ENCODE measurements at regions not wholly inside any gene's neighbourhood (a gene's known extent, or its start where the extent isn't known, plus 50 kb on each side); places are given as distances from the start of the nearest gene placed in this dataset.

DNA sequence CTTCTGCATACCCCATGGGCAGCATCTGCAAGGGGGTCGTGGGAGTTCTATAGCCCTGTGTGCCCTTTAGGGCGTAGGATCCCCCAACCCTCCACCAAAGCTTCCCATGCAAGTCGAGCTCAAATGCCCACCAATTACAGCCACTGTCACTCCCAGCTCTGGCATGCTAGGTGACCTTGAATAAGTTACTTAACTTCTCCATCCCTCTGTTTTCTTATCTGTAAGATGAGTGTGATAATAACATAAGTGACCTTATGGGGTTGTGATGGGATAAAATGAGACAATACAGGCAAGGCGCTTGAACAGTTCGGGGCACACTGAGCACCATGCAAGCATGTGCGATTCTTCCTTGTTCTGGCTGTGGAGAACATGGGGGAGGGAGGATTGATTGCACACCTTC is 74.8 kb upstream of the POMGNT2 start:
- DNase-seq = no peak

DNA sequence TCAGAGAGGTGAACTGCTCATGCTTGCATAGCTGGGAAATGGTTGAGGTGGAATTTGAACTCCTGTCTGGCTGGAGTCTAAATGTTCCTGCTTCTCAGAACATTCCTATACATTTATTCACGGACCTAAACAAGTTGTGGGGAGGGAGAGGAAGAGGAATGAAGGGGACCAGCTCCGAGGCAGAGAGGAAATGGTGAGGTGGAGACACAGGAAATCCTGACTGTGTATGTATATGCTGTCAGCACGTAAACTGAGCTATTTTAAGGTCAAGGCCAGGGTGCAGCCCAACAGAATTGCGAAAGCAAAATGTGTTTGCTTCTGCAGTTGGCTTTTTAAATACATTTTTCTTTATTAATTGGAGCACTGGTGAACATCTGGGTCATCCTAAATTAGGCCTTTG is 74.1 kb upstream of the POMGNT2 start:
- DNase-seq = no peak

DNA sequence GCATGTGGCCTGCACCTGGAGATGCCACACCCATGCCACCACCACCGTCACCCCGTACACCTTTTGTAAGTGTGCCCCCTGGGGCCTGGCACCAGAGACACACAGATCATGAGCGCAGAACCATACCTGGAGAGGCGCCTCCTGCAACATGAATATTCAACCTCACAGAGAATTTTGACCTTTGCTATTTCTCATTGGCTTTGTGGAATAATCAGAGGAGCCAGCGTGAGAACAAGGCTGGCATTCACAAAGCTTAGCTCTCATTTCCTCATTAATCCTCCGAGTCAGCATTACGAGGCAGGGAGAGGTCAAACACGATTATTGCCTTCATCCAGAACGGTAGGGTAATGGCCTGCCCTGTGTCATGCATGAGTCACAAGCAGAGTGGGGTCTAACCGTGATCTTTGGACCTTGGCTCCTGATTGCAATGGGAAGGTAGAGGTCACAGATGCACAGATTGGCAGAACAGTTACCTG is 73.0 kb upstream of the POMGNT2 start:
- DNase-seq = no peak

DNA sequence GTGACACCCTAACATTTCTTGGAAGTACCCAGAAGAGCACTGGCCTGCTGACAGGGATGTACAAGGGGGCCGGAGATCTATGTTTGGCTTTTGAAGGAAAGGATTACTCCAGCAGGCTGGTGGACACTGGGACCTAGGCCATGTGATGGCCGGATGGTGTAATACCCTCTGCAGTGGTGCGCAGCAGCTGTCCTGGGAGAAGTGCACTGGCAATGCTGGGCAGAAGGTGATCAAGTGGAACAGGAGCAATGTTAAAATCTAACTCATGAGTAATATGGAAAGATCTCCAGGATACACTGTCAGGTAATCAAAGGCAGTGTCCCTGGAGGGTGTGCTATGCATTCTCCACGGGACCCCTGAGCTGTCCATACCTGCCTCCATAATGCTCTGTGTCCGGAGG is 71.2 kb upstream of the POMGNT2 start:
- no peak for DNase-seq

DNA sequence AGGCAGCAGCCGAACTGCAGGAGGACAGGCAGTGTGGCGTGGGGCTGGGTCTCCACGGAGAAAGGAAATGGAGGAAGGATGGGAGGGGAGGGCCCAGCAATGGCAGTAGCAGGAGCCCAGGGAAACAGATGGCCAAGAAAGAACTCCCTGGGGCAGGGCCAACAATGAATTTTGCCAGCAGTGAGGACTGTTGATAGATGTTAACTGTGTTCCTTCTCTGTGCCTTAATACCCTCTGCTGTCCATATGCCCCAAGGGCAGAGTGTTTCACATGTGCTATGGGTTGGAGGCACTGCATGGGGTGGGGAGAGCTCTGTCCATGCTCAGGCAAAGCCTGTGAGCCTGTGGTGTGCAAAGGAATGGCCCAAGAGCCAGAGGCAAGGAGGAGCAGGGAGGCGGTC is 70.8 kb upstream of the POMGNT2 start:
- DNase-seq = no peak

DNA sequence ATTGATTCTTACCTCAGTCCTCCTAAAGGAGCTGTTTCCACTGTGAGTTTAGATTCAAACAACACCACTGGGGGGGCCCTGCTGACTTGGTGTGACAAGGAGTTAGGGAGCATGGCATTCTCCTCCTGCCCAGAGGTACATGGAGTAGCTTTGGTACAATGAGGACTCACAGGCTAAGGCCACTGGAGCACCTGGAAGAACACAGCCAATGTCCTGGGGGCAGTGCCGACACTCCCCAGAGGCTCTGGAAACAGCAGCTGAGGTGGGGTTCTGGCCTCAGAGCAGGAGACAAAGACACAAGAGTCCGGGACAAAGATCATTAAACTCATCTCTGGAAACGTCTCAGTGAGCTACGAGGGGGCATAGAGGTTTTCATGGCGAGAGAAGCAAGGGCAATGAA is 69.7 kb upstream of the POMGNT2 start:
- no peak for DNase-seq

DNA sequence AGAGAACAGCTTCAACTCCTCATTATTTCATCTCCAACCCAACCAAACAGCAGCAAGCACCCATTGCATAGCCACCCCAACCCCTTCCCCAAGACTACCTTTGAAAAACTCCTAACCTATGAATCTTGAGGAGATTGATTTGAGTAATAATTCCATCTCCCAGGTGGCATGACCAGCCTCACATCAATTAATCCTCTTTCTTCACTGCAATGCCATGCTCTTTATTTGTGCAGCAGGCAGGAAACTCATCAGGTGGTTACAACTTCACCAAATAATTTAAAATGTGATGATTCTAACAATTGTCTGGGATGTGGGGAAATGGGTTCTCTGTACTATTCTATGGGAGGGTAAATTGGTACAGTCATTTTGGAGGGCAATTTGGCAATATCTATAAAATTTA is 68.1 kb upstream of the POMGNT2 start:
- DNase-seq = no peak

DNA sequence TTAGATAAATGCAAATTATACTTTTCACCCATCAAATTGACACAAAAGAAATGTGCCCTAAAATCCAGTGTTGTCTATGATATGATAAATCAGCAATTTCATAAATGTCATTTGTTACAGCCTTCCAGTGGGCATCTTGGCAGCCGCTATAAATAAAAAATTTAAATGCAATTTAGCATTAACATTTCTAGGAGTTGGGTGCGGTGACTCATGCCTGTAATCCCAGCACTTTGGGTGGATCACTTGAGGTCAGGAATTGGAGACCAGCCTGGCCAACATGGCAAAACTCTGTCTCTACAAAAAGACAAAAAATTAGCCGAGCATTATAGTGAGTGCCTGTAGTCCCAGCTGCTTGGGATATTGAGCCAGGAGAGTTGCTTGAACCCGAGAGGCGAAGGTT is 65.9 kb upstream of the POMGNT2 start:
- no peak for DNase-seq

DNA sequence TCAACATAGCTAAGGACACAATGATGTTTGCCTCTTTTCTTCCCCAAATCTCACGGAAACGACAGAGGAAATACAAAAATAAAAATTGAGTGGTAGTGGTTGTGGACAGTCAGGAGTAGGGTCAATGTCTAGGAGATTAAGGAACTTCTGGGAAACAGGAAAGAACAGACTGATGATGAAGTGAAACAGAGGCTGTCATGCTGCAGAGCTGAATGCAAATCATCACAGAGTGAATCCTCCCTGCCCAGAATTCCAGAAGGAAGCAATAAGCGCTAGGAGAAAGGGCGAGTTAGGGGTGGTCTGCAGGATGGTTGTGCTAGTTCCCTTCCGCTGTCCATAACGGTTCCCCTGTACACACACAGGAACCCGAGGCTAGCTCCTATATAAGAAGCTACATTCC is 64.7 kb upstream of the POMGNT2 start:
- DNase-seq = no peak

DNA sequence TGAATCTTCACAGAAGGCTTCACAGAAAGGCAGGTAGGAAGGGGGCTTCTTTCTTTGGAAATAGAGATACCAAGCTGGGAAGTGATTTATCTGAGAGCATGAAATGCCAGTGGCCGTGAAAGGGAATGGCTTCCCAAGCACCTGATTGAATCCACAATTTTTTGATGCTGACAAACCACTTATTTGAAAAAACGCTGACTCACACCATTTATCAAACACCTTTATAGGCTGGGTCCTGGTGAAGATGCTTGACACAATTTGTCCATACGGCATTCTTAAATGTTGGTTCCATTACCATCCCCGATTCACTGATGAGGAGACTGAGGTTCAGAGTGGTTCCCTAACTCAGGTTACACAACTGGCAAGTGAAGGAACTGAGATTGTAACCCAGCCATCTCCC is 64.1 kb upstream of the POMGNT2 start:
- DNase-seq = no peak

DNA sequence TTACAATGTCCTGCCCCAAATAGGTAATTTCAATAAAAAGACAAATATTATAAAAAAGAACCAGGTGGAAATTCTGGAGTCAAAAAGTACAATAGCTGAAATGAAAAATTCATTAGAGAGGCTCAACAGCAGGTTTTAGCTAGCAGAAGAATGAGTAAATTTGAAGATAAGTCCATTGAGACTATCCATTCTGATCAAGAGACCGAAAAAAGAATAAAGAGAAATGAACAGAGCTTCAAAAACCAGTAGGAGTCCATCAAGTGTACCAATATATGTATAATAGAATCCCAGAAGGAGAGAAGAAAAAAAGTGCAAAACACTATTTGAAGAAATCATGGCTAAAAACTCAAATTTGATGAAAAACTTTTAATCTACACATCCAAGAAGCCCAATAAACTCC is 60.5 kb upstream of the POMGNT2 start:
- DNase-seq = no peak

DNA sequence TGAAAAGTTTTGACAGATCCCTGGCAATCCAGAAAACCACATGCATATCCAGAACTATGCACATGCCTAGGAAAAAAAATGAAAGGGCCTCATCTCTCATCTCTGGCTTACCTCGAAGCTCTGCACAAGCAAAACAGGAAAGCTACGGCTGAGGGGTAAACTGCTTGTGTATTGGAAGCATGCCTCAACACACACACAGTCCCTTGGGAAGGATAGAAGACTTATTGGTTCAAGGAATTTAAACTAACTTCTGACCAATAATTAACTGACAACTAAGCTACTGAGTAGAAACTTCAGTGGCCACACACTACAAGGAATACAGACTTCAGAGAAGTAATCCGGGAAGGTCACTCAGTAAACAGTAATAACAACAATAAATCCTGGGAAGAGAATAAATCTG is 59.9 kb upstream of the POMGNT2 start:
- DNase-seq = no peak

DNA sequence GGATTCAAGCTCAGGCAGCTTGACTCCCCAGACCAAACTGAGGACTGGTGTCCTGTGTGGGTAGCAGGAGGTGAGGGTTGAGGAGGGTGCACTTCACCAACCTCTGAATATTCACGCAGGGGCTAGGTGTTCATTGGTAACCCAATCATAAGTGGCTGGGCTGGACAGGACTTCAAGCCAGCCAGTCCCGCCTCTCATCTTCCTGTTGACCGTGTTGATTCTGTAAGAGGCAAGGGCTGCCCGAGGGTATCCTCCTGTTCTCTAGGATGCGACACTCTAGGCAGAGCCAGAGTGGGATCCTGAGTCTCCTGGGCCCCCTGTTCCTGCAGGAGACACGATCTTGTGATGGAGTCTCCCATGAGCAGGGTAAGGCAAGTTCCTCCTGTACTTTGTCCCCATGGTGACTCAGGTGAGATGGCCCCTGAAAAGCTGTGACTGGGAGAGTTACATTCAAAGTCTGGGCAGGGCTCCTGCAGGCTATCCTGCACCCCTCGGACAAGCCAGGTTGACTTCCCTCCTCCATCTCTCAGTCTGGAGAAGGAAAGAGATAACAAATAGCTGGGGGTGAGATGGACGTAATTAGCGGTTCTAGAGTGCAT is 58.1 kb upstream of the POMGNT2 start:
- DNase-seq = no peak

DNA sequence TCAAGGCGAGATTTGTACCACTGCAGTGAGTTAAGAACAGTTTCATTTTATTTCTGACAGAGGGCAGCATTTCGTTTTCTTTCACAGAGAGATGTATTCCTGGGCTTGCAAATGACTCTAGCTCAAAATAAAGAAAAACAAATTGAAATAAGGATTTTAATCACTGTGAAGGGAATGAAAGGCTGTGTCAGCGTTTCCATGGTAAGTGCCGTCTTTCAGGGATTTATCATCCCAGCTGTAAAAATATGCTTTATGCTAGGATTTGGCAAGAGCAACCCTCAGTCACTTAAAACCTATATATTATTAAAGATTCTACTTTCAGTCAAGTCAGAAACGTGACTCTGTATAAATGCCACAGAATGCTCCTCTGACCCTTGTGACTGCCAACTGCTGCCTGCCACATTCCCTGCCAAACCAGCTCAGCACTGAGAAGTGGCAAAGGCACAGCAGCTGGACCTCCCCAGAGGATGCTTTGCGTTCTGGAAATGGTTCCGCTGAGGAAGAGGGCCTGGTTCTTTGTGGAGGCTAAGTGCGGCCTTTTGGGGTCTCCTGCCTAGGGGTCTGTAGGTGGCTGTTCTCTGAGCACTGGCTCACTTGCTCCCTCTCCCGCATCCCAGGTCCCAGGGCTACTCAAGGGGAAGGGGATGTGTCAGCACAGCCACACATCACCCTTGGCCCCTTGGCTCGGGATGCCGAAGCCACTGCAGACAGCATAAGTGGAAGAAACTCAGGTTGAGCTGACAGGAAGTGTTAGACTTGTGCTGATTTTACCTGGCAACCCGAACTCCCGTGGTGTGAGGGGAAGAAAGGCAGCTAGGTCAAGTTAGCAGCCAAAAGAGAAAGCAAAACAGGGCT is 56.6 kb upstream of the POMGNT2 start:
- DNase-seq = peak in 1 of 51 donors; percentile 54

DNA sequence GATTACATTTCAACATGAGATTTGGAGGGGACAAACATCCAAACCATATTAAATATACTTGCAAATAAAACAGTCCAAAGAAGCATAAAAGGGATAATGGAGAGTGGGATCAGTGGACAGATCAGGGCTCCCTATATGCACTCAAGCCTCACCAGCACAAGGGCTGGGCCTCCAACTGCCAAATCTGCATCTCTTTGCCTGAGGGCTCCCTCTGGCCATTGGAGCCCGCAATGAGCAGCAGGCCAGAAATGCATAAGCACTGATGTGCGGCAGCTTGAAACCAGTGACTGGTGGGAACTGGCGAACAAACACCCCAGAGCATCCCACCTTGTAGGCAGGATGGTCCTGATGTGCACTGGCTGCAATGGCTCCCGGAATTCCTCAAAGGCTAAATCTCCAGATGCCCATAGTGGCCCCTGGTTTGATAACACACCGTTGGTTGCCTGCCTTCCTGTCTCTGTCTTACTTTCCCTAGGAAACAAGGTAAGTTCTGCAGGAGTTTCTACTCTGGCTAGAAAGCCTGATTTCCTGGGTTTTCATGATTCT is 55.9 kb upstream of the POMGNT2 start:
- DNase-seq = peak in 2 of 51 donors; percentile 1 to 54

DNA sequence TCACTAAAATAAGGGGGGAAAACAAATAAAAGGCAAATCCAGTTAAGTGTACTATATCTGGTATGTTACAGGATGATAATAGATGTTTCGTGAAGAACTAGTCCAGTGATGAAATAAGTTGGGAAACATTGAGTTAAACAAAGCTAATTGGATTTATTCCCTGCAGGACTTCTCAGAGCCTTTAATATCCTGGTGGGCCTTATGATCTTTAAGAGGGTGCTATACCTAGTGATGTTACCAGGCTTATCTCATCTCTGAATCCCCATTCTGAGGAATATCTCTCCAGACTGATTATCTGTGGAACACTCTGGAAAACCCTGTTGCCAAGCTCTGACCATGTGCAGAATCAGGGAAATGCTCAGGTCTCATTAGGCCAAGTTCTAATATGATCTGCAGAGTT is 54.8 kb upstream of the POMGNT2 start:
- DNase-seq = no peak

DNA sequence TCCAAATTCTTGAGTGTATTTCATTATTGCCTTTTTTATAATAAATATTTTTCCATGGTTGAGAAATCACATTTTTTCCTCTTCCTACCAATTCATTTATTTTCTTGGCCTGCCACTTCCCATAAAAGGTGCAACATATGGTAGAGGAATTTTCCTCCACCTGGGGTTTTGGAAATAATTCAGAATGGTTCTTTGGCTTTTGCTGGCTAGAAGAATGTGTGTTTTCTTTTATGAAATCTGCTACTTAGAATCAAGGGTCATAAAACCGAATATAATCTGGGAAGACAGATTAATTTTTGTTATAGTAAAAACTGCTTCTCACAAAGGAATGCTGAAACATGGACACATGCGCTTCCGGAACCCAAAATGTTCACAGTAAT is 54.0 kb upstream of the POMGNT2 start:
- no peak for DNase-seq

DNA sequence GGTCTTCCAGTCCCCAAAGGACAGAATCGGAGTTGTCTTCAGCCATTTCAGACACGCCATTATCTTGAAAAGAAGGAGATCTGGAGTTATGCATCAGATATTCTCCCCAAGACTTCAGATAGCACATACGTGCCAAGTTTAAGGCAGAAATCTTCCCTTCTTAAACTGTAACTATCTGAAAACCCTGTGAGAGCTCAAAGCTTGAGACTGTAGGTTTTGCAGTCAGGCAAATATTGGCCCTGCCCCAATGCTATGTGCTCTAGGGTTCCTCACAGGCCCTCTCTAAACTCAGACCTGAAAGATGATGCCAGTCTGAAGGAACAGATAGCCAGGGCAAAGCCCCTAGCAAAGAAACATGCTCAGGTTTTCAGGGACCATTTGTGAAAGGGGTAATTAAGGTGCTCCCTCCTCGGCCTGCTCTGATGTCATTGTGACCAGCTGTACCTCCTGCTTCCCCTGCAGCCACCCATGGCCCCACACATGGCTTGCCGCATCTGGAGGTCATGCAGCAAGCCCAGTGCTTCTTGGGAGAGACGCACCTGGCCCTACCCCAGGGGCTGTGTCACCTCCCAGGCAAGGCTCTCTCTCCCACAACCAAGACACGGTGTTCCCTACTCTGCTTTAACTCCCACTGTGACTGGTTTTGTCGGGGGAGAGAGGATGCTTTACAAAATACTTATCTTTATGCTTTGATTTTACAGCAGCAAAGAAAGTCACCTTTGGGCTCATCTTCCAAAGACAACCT is 53.4 kb upstream of the POMGNT2 start:
- peak in 1 of 51 donors; percentile 8 for DNase-seq

DNA sequence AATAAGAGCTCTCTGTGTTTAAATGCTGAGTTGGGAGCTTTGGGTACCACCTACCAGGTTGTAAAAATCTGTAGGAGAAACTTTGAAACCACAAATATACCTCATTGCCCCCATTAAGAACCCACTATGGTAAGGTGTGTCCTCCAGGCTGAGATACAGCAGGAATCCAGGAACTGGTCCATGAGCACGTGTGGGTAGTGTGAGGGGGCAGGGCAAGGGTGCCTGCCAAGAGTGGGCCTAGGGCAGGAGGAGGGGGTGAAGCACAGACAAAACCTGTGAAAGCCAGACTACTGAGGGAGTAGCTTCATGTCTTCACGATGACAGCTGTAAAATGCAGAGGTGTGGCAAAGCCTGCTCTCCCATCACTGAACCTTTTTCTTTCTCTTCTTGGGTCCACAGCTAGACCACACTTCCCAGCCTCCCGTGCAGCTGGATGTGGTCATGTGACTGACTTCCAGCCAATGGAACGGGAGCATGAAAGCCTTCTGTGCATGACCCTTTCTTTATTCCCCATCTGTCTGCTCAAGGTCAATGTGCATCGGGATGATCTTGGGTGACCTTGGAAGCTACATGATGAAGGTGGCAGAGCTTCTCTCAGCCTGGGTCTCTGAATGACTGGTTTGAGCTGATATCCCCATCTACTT is 51.1 kb upstream of the POMGNT2 start:
- DNase-seq = no peak

DNA sequence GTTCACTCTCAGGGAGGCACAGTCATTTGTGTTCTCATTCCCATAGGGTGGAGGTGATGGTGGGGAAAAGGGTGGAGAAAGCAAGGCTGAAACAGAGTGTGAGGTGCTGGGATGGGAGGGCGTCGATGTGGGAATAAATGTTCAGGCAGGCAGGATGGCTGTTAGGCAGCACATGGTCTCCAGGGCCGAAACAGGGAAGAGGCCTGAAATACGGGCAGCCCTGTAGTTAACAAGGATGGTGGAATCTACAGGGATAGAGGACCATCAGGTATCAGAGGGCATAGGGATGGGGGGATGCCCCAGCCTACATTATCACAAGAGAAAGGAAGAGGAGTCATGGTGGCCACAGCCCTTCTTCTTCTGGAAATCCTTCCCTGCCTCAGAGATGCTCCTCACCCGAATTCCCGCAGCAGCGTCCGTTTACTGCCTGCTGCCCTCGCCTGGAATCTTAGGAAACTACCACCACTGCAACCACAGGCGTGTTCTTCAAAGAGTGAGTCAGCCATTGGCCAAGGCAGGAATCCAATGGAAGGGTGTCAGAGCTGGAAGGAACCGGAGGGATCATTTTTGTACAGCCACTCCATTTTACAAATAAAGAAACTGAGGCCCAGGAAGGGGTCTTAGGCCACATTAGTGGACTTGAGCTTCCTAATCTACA is 49.7 kb upstream of the POMGNT2 start:
- peak in 33 of 51 donors; percentile 5 to 58 (median 26) for DNase-seq

Data from hypothalamus (tissue), 51 donors.